MM.1S (cell line): ENCODE measurements at regions not wholly inside any gene's neighbourhood (a gene's known extent, or its start where the extent isn't known, plus 50 kb on each side); places are given as distances from the start of the nearest gene placed in this dataset.
A peak's percentile ranks its signal among the peaks of the same experiment; 100 is the strongest.
"Not testable (repeated sequence)": the region's sequence is repeated elsewhere in the genome, so short reads cannot be mapped to it uniquely, and the experiment has no call there.

Experiments
- DNase-seq: peaks from one replicate; pipeline ENCODE4 v3.0.0-alpha.2; 2015
- H2AFZ ChIP-seq: fragments of 300-600 bp; sonication (generic); 2 replicates; pipeline ENCODE4 v1.6.0; 2016; ENCODE audit warnings: antibody characterized with exemption, low read length
- H3F3A ChIP-seq: fragments of 300-600 bp; sonication (generic); 2 replicates; pipeline ENCODE4 v1.6.1; 2016; ENCODE audit warnings: mild to moderate bottlenecking, antibody characterized with exemption, low read length, moderate library complexity, mixed read lengths; ENCODE audit not compliant: insufficient read depth
- H3K27ac ChIP-seq: fragments of 300-600 bp; sonication (generic); 2 replicates; pipeline ENCODE4 v1.5.1; 2016; ENCODE audit warnings: mild to moderate bottlenecking, low read length
- H3K27me3 ChIP-seq: fragments of 300-600 bp; sonication (generic); replicated peaks from 2 replicates; pipeline ENCODE4 v1.6.0; 2016; ENCODE audit warnings: low read length; ENCODE audit not compliant: insufficient read depth
- H3K36me3 ChIP-seq: fragments of 300-600 bp; sonication (generic); replicated peaks from 2 replicates; pipeline ENCODE4 v1.6.1; 2016; ENCODE audit warnings: mild to moderate bottlenecking, low read length, mixed read lengths; ENCODE audit not compliant: insufficient read depth
- H3K4me1 ChIP-seq: fragments of 300-600 bp; sonication (generic); 2 replicates; pipeline ENCODE4 v1.6.1; 2016; ENCODE audit warnings: low read length, mixed read lengths
- H3K4me2 ChIP-seq: fragments of 300-600 bp; sonication (generic); 2 replicates; pipeline ENCODE4 v1.6.0; 2016; ENCODE audit warnings: low read depth, low read length
- H3K4me3 ChIP-seq: fragments of 300-600 bp; sonication (generic); 2 replicates; pipeline ENCODE4 v1.5.1; 2016; ENCODE audit warnings: low read length, mixed read lengths
- H3K79me2 ChIP-seq: fragments of 300-600 bp; sonication (generic); 2 replicates; pipeline ENCODE4 v1.6.1; 2016; ENCODE audit warnings: mixed run types, low read length, mixed read lengths
- H3K9ac ChIP-seq: fragments of 300-600 bp; sonication (generic); 2 replicates; pipeline ENCODE4 v1.6.1; 2016; ENCODE audit warnings: low read length, mixed read lengths
- H3K9me2 ChIP-seq: fragments of 300-600 bp; sonication (generic); replicated peaks from 2 replicates; pipeline ENCODE4 v1.6.1; 2016; ENCODE audit warnings: mild to moderate bottlenecking, low read length, mixed read lengths; ENCODE audit not compliant: insufficient read depth
- H3K9me3 ChIP-seq: fragments of 300-600 bp; sonication (generic); replicated peaks from 2 replicates; pipeline ENCODE4 v1.6.1; 2016; ENCODE audit warnings: mild to moderate bottlenecking, low read length, mixed read lengths; ENCODE audit not compliant: insufficient read depth
- H4K20me1 ChIP-seq: fragments of 300-600 bp; sonication (generic); 2 replicates; pipeline ENCODE4 v1.6.1; 2016; ENCODE audit warnings: mild to moderate bottlenecking, low read length, moderate library complexity, mixed read lengths; ENCODE audit not compliant: insufficient read depth

GRCh38 chr9:42931045-42931444 lies 747.6 kb downstream of the SPATA31A6 start:
- H3K4me3 ChIP-seq, DNase-seq: not testable (repeated sequence)

GRCh38 chr9:42937583-42938235 lies 754.2 kb downstream of the SPATA31A6 start:
- H3K4me3 ChIP-seq, H3K27me3 ChIP-seq, H3K27ac ChIP-seq, H3F3A ChIP-seq, H2AFZ ChIP-seq, H3K9me3 ChIP-seq, H4K20me1 ChIP-seq, H3K36me3 ChIP-seq, H3K9me2 ChIP-seq, H3K79me2 ChIP-seq, H3K9ac ChIP-seq, H3K4me2 ChIP-seq, H3K4me1 ChIP-seq, DNase-seq: not testable (repeated sequence)

More at GRCh38 chr9:42931045-42931444, 747.6 kb downstream of the SPATA31A6 start:
- H3K9me2 ChIP-seq, H3K9me3 ChIP-seq, H3F3A ChIP-seq, H3K36me3 ChIP-seq, H3K9ac ChIP-seq, H3K27me3 ChIP-seq, H3K4me1 ChIP-seq, H4K20me1 ChIP-seq, H3K79me2 ChIP-seq, H2AFZ ChIP-seq, H3K27ac ChIP-seq, H3K4me2 ChIP-seq: not testable (repeated sequence)

- not testable (repeated sequence) for H3K9me3 ChIP-seq, H3K4me2 ChIP-seq, H3K9ac ChIP-seq, H3F3A ChIP-seq, H3K4me1 ChIP-seq, H4K20me1 ChIP-seq, H2AFZ ChIP-seq, H3K79me2 ChIP-seq, H3K36me3 ChIP-seq, H3K27me3 ChIP-seq, H3K27ac ChIP-seq, DNase-seq, H3K9me2 ChIP-seq, H3K4me3 ChIP-seq
Observed at GRCh38 chr9:42947050-42947449, 763.6 kb downstream of the SPATA31A6 start.

- not testable (repeated sequence) for H3K27me3 ChIP-seq, H3K9ac ChIP-seq, H3K36me3 ChIP-seq, H3K9me2 ChIP-seq, DNase-seq, H3F3A ChIP-seq, H4K20me1 ChIP-seq, H3K9me3 ChIP-seq, H2AFZ ChIP-seq, H3K79me2 ChIP-seq, H3K4me2 ChIP-seq, H3K4me3 ChIP-seq, H3K27ac ChIP-seq, H3K4me1 ChIP-seq
Observed at GRCh38 chr9:42951239-42951638, 767.8 kb downstream of the SPATA31A6 start.

- not testable (repeated sequence) for H4K20me1 ChIP-seq, H3K4me1 ChIP-seq, H2AFZ ChIP-seq, H3K4me3 ChIP-seq, H3K27ac ChIP-seq, H3K9ac ChIP-seq, H3K36me3 ChIP-seq, H3K4me2 ChIP-seq, H3F3A ChIP-seq, H3K27me3 ChIP-seq, H3K79me2 ChIP-seq, H3K9me3 ChIP-seq, DNase-seq, H3K9me2 ChIP-seq
Observed at GRCh38 chr9:42965155-42965554, 781.7 kb downstream of the SPATA31A6 start.

DNA sequence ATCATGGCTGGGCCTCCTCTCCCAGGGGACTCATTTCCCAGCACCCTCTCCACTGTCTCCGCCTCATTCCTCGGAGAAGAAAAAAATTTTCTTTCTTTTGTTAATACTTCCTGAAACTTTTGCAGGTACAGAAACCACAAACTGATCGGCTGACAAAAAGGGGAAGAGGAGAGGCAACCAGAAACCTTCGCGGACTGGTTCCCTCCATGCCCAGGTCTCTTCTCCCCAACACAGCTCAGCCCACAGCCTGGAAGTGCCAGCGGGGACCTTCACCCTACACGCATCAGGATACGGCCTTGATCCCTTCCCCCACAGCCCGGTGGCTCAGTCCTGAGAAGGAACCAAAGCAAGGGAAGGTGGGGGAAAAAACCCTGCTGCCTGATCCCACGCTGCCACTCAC lies 788.4 kb downstream of the SPATA31A6 start:
- not testable (repeated sequence) for H3K9me2 ChIP-seq, H3K27ac ChIP-seq, H3K4me1 ChIP-seq, H2AFZ ChIP-seq, H4K20me1 ChIP-seq, DNase-seq, H3F3A ChIP-seq, H3K4me2 ChIP-seq, H3K36me3 ChIP-seq, H3K4me3 ChIP-seq, H3K9ac ChIP-seq, H3K27me3 ChIP-seq, H3K9me3 ChIP-seq, H3K79me2 ChIP-seq

DNA sequence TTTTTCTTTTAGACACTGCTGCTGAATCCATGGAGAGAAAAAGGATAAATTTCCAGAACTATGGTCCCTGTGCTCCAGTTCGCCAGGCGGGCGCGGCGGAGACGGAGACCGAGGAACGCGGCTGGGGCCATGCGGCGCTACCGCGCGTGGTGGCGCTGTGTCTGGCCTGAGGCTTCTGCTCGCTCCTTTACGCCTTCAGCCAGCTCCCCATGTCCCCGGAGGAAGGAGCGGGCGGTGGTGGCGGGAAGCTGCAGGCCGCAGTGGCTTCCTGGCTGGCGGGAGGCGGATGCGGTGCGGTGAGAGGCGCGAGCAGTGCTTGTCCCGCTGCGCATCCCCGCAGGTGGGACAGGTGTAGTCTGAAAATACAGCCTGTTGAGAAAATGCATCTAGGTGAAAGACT lies 791.3 kb downstream of the SPATA31A6 start:
- not testable (repeated sequence) for H3K9ac ChIP-seq

DNA sequence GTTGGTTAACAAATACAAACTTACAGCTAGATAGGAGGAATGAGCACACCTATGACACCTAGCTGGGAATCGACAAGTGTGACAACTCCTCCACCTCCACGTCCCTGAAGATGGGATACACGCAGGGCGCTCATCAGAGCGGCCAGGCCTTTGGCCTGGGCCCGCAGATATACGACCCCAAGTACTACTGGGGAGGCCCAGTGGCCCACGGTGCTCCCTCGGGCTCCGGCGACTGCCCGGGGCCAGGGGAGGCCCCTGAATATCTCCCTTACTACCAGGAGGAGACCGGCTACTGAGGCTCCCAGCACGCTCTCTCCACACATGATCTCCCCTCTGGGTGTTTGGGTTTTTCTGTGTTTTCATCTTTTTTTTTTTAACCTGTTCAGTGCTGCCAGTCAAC lies 801.3 kb downstream of the SPATA31A6 start:
- H4K20me1 ChIP-seq, H3K9me2 ChIP-seq, H3K36me3 ChIP-seq, H3K4me2 ChIP-seq, H3K79me2 ChIP-seq, H3K4me1 ChIP-seq, H3K27ac ChIP-seq, H3K27me3 ChIP-seq, H3F3A ChIP-seq, H3K9me3 ChIP-seq, H2AFZ ChIP-seq, H3K9ac ChIP-seq, DNase-seq, H3K4me3 ChIP-seq: not testable (repeated sequence)

More for the DNA sequence above, 791.3 kb downstream of the SPATA31A6 start:
- not testable (repeated sequence) for H3K27ac ChIP-seq, H3K4me2 ChIP-seq, H3K36me3 ChIP-seq, H3K9me3 ChIP-seq, H2AFZ ChIP-seq, H3F3A ChIP-seq, H4K20me1 ChIP-seq, H3K4me3 ChIP-seq, H3K79me2 ChIP-seq, H3K4me1 ChIP-seq, H3K27me3 ChIP-seq, H3K9me2 ChIP-seq
- DNase-seq, result peak; percentile 61
